Astrocyte (in vitro differentiated cells and primary cell): ENCODE measurements at regions not wholly inside any gene's neighbourhood (a gene's known extent, or its start where the extent isn't known, plus 50 kb on each side); places are given as distances from the start of the nearest gene placed in this dataset.

ENCODE experiments used
- DNase-seq: peaks from one replicate; pipeline ENCODE4 v3.0.0-alpha.2; 2010; ENCODE audit warnings: low read depth
- FAIRE-seq: peaks from 2 replicates; lab custom pipeline; 2011; peaks lifted over from hg19 to GRCh38; lab: Jason Lieb, UNC
- H2AFZ ChIP-seq: 2 replicates; pipeline ENCODE4 v1.6.0; 2012; ENCODE audit warnings: low read depth, low read length, inconsistent platforms
- H3K27ac ChIP-seq: 2 replicates; pipeline ENCODE4 v1.5.1; 2011; ENCODE audit warnings: low read depth, low read length, inconsistent platforms
- H3K27me3 ChIP-seq: 2 replicates; pipeline ENCODE4 v1.6.0; 2011; ENCODE audit warnings: low read length, inconsistent platforms; ENCODE audit not compliant: insufficient read depth
- H3K36me3 ChIP-seq: 2 replicates; pipeline ENCODE4 v1.5.1; 2011; ENCODE audit warnings: low read length, inconsistent platforms; ENCODE audit not compliant: insufficient read depth
- H3K4me1 ChIP-seq: 2 replicates; pipeline ENCODE4 v1.5.1; 2011; ENCODE audit warnings: low read length, inconsistent platforms; ENCODE audit not compliant: insufficient read depth
- H3K4me2 ChIP-seq: 2 replicates; pipeline ENCODE4 v1.6.0; 2012; ENCODE audit warnings: low read length, inconsistent platforms
- H3K4me3 ChIP-seq: 2 replicates; pipeline ENCODE4 v1.5.1; 2011; ENCODE audit warnings: low read depth, mild to moderate bottlenecking, low read length, inconsistent platforms; ENCODE audit not compliant: insufficient read depth
- H3K79me2 ChIP-seq: 2 replicates; pipeline ENCODE4 v1.6.0; 2012; ENCODE audit warnings: mild to moderate bottlenecking, low read length, inconsistent platforms; ENCODE audit not compliant: insufficient read depth
- H3K9ac ChIP-seq: 2 replicates; pipeline ENCODE4 v1.6.0; 2012; ENCODE audit warnings: mild to moderate bottlenecking, low read length, inconsistent platforms
- H3K9me3 ChIP-seq: 2 replicates; pipeline ENCODE4 v1.5.1; 2012; ENCODE audit warnings: low read depth, mild to moderate bottlenecking, low read length, inconsistent platforms; ENCODE audit not compliant: insufficient read depth
- H4K20me1 ChIP-seq: 2 replicates; pipeline ENCODE4 v1.6.0; 2012; ENCODE audit warnings: low read length, inconsistent platforms; ENCODE audit not compliant: insufficient read depth
- H3K27ac Mint-ChIP-seq: one replicate; pipeline ENCODE4 v1.8.0; 2021; ENCODE audit warnings: mild to moderate bottlenecking, mixed read lengths; ENCODE audit not compliant: unreplicated experiment
- H3K27me3 Mint-ChIP-seq: one replicate; pipeline ENCODE4 v1.8.0; 2021; ENCODE audit warnings: low read depth, mixed read lengths; ENCODE audit not compliant: unreplicated experiment
- H3K36me3 Mint-ChIP-seq: one replicate; pipeline ENCODE4 v1.8.0; 2021; ENCODE audit warnings: low read depth, mixed read lengths; ENCODE audit not compliant: unreplicated experiment
- H3K4me1 Mint-ChIP-seq: one replicate; pipeline ENCODE4 v1.8.0; 2021; ENCODE audit warnings: low read depth, mixed read lengths; ENCODE audit not compliant: unreplicated experiment
- H3K4me3 Mint-ChIP-seq: one replicate; pipeline ENCODE4 v1.8.0; 2021; ENCODE audit warnings: mild to moderate bottlenecking, moderate library complexity, mixed read lengths; ENCODE audit not compliant: unreplicated experiment
- H3K9me3 Mint-ChIP-seq: one replicate; pipeline ENCODE4 v1.8.0; 2021; ENCODE audit warnings: mild to moderate bottlenecking, mixed read lengths; ENCODE audit not compliant: unreplicated experiment
- EZH2 ChIP-seq: IDR thresholded peaks from 2 replicates; pipeline ENCODE4 v1.6.1; 2012; ENCODE audit warnings: mild to moderate bottlenecking, low read length, inconsistent platforms; ENCODE audit not compliant: insufficient read depth
- TF ChIP-seq, protein P1 (sequence below): IDR thresholded peaks from 2 replicates; pipeline ENCODE4 v1.5.1; 2011; ENCODE audit warnings: low read depth, mild to moderate bottlenecking, inconsistent platforms, low read length, moderate library complexity; ENCODE audit not compliant: insufficient read depth

DNA sequence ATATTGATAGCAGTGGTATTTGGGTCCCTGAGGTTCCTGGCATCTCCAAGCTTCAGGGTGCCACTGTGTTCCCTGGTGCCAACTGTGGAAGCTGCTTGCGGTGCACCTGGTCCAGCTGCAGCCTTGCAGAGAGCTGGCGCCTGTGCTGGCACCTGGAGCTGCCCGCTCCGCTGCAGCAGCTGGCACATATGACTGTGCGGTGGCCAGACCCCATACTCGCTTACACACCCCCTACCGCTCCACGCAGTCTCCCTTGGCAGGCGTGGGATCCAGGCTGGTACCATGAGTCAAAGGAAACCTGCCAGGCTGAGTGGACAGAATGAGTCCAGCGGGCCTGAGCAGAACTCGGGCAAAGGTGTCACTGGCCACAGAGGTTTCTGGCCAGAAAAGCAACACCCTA is 89.9 kb upstream of the JAZF1 start:
- DNase-seq (no peak), FAIRE-seq (no peak)
- H3K9ac ChIP-seq, result no peak overlapping the region
- TF ChIP-seq EZH2, result no peak
- TF ChIP-seq, protein P1, sequence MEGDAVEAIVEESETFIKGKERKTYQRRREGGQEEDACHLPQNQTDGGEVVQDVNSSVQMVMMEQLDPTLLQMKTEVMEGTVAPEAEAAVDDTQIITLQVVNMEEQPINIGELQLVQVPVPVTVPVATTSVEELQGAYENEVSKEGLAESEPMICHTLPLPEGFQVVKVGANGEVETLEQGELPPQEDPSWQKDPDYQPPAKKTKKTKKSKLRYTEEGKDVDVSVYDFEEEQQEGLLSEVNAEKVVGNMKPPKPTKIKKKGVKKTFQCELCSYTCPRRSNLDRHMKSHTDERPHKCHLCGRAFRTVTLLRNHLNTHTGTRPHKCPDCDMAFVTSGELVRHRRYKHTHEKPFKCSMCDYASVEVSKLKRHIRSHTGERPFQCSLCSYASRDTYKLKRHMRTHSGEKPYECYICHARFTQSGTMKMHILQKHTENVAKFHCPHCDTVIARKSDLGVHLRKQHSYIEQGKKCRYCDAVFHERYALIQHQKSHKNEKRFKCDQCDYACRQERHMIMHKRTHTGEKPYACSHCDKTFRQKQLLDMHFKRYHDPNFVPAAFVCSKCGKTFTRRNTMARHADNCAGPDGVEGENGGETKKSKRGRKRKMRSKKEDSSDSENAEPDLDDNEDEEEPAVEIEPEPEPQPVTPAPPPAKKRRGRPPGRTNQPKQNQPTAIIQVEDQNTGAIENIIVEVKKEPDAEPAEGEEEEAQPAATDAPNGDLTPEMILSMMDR, result no peak
- no peaks in the 10 kb centered on the region for H4K20me1 ChIP-seq
- Mint-ChIP-seq H3K4me3 (no peak overlapping the region), H3K9me3 (no peaks in the 10 kb centered on the region), H3K36me3 (no peaks in the 10 kb centered on the region), H3K4me1 (no peaks in the 10 kb centered on the region), H3K27ac (no peak overlapping the region), H3K27me3 (no peaks in the 10 kb centered on the region)
- H3K27me3 ChIP-seq, result no peaks in the 10 kb centered on the region
- H3K4me2 ChIP-seq, result no peak overlapping the region
- H3K27ac ChIP-seq, result no peak overlapping the region
- H3K4me1 ChIP-seq, result no peaks in the 10 kb centered on the region
- H3K4me3 ChIP-seq, result no peak overlapping the region
- no peak overlapping the region for H2AFZ ChIP-seq
- H3K36me3 ChIP-seq, result no peaks in the 10 kb centered on the region
- H3K9me3 ChIP-seq, result no peaks in the 10 kb centered on the region
- no peaks in the 10 kb centered on the region for H3K79me2 ChIP-seq

DNA sequence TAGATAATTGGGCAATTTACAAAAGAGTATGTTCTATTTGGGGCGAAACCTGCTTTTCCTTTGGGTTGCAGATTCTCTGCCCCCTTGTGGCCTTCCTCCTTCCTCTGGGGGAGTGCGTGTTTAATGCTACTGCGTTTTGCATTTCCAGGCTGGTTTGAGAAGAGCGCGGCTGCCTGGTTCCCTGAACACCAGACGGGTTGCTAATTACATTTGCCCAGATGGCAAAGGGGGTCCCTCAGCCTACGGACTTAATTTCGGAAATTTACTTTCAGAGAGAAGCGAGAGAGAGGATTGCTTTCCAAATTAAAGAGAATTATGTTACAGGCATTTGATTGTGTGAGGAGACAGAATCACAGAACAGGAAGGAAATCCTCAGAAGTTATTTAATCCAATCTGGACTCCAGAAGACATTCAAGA is 91.9 kb upstream of the JAZF1 start:
- H3K27me3 ChIP-seq, result no peaks in the 10 kb centered on the region
- no peak for TF ChIP-seq EZH2
- TF ChIP-seq, protein P1, result peak; percentile 73
- no peaks in the 10 kb centered on the region for H4K20me1 ChIP-seq
- H3K4me3 ChIP-seq, result peak overlapping the region; percentile 24
- Mint-ChIP-seq H3K27me3 (no peaks in the 10 kb centered on the region), H3K4me1 (no peaks in the 10 kb centered on the region), H3K36me3 (no peaks in the 10 kb centered on the region), H3K4me3 (peak overlapping the region; percentile 34), H3K9me3 (no peaks in the 10 kb centered on the region), H3K27ac (no peak overlapping the region)
- H3K9ac ChIP-seq, result peak overlapping the region; percentile 43
- H3K79me2 ChIP-seq, result no peaks in the 10 kb centered on the region
- H3K9me3 ChIP-seq, result no peaks in the 10 kb centered on the region
- H3K36me3 ChIP-seq, result no peaks in the 10 kb centered on the region
- H3K4me2 ChIP-seq, result peak overlapping the region; percentile 76
- peak; percentile 30 for DNase-seq
- H3K27ac ChIP-seq, result no peak overlapping the region
- no peak for FAIRE-seq
- H2AFZ ChIP-seq, result peak overlapping the region; percentile 21
- no peaks in the 10 kb centered on the region for H3K4me1 ChIP-seq

DNA sequence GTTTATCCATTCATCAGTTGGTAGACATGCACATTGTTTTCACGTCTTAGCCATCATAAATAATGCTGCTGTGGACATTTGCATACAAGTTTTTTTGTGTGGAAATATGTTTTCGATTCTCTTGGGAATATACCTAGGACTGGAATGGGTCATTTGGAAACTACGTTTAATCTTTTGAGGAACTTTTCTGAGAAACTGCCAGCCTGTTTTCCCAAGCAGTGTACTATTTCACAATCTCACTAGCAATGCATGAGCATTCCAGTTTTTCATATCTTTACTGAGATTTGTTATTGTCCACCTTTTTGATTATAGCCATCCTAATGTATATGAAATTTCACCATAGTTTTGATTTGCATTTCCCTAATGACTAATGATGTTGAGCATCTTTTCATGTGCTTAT is 95.7 kb upstream of the JAZF1 start:
- Mint-ChIP-seq H3K27ac (no peak overlapping the region), H3K9me3 (no peaks in the 10 kb centered on the region), H3K36me3 (no peaks in the 10 kb centered on the region), H3K27me3 (no peaks in the 10 kb centered on the region), H3K4me1 (no peaks in the 10 kb centered on the region), H3K4me3 (no peak overlapping the region)
- no peaks in the 10 kb centered on the region for H3K27me3 ChIP-seq
- no peak for DNase-seq
- no peak overlapping the region for H3K4me3 ChIP-seq
- no peaks in the 10 kb centered on the region for H4K20me1 ChIP-seq
- no peaks in the 10 kb centered on the region for H3K79me2 ChIP-seq
- no peaks in the 10 kb centered on the region for H3K36me3 ChIP-seq
- H3K27ac ChIP-seq, result no peak overlapping the region
- no peak overlapping the region for H3K4me2 ChIP-seq
- no peaks in the 10 kb centered on the region for H3K4me1 ChIP-seq
- no peaks in the 10 kb centered on the region for H3K9me3 ChIP-seq
- H2AFZ ChIP-seq, result no peak overlapping the region
- no peak for TF ChIP-seq EZH2
- TF ChIP-seq, protein P1, result no peak
- H3K9ac ChIP-seq, result no peak overlapping the region
- no peak for FAIRE-seq
